ENCODE measurements at regions not wholly inside any gene's neighbourhood (a gene's known extent, or its start where the extent isn't known, plus 50 kb on each side); places are given as distances from the start of the nearest gene placed in this dataset.

GRCh38 chr16:62939687-62940086, 903.4 kb upstream of the CDH8 start:
- Histone ChIP-seq H3K36me3 (no peaks in the 10 kb centered on the region), H3K9me3 (no peaks in the 10 kb centered on the region), H3K4me3 (no peak overlapping the region), H3K4me1 (ENCODE audit: control insufficient read depth in 1 of 2, low read depth in 2 of 2) (no peaks in the 10 kb centered on the region), H3K27me3 (replicated peaks; ENCODE audit: insufficient read depth) (no peaks in the 10 kb centered on the region), H3K27ac (no peak overlapping the region)
- no peak for TF ChIP-seq CTCF (IDR thresholded peaks at IDR 0.05)
- no peak for DNase-seq (ENCODE audit: low spot score)
- ATAC-seq (ENCODE audit: insufficient number of reproducible peaks, low FRiP score, low read depth), result no peak

GRCh38 chr16:62933929-62934328, 897.7 kb upstream of the CDH8 start:
- TF ChIP-seq CTCF (IDR thresholded peaks at IDR 0.05), result no peak
- Histone ChIP-seq H3K4me1 (ENCODE audit: control insufficient read depth in 1 of 2, low read depth in 2 of 2) (no peaks in the 10 kb centered on the region), H3K36me3 (no peaks in the 10 kb centered on the region), H3K4me3 (no peak overlapping the region), H3K9me3 (no peaks in the 10 kb centered on the region), H3K27me3 (replicated peaks; ENCODE audit: insufficient read depth) (no peaks in the 10 kb centered on the region), H3K27ac (no peak overlapping the region)
- no peak for ATAC-seq (ENCODE audit: insufficient number of reproducible peaks, low FRiP score, low read depth)
- DNase-seq (ENCODE audit: low spot score), result no peak

- H3K4me3 ChIP-seq, result no peak overlapping the region
- no peak for ATAC-seq (ENCODE audit: insufficient number of reproducible peaks, low FRiP score, low read depth)
- no peak for TF ChIP-seq CTCF (IDR thresholded peaks at IDR 0.05)
These were observed 893.4 kb upstream of the CDH8 start for GRCh38 chr16:62929593-62929992.

GRCh38 chr16:62927122-62927521, 890.9 kb upstream of the CDH8 start:
- H3K9me3 ChIP-seq, result no peaks in the 10 kb centered on the region
- no peak for DNase-seq (ENCODE audit: low spot score)
- no peak for ATAC-seq (ENCODE audit: insufficient number of reproducible peaks, low FRiP score, low read depth)
- H3K27ac ChIP-seq, result no peak overlapping the region
- no peaks in the 10 kb centered on the region for H3K4me1 ChIP-seq (ENCODE audit: control insufficient read depth in 1 of 2, low read depth in 2 of 2)
- no peaks in the 10 kb centered on the region for H3K27me3 ChIP-seq (replicated peaks; ENCODE audit: insufficient read depth)
- no peaks in the 10 kb centered on the region for H3K36me3 ChIP-seq
- no peak overlapping the region for H3K4me3 ChIP-seq
- no peak for TF ChIP-seq CTCF (IDR thresholded peaks at IDR 0.05)

More at GRCh38 chr16:62929593-62929992, 893.4 kb upstream of the CDH8 start:
- Histone ChIP-seq H3K36me3 (no peaks in the 10 kb centered on the region), H3K27ac (no peak overlapping the region), H3K4me1 (ENCODE audit: control insufficient read depth in 1 of 2, low read depth in 2 of 2) (no peaks in the 10 kb centered on the region), H3K9me3 (no peaks in the 10 kb centered on the region), H3K27me3 (replicated peaks; ENCODE audit: insufficient read depth) (no peaks in the 10 kb centered on the region)
- no peak for DNase-seq (ENCODE audit: low spot score)

- ATAC-seq (ENCODE audit: insufficient number of reproducible peaks, low FRiP score, low read depth) (no peak), DNase-seq (ENCODE audit: low spot score) (no peak)
- no peaks in the 10 kb centered on the region for H3K4me1 ChIP-seq (ENCODE audit: control insufficient read depth in 1 of 2, low read depth in 2 of 2)
- no peak overlapping the region for H3K27ac ChIP-seq
- no peaks in the 10 kb centered on the region for H3K9me3 ChIP-seq
- no peaks in the 10 kb centered on the region for H3K27me3 ChIP-seq (replicated peaks; ENCODE audit: insufficient read depth)
- no peaks in the 10 kb centered on the region for H3K36me3 ChIP-seq
- no peak overlapping the region for H3K4me3 ChIP-seq
- no peak for TF ChIP-seq CTCF (IDR thresholded peaks at IDR 0.05)
These were observed 890.0 kb upstream of the CDH8 start for GRCh38 chr16:62926121-62926801.
